ENCODE measurements at regions not wholly inside any gene's neighbourhood (a gene's known extent, or its start where the extent isn't known, plus 50 kb on each side); places are given as distances from the start of the nearest gene placed in this dataset.

DNA sequence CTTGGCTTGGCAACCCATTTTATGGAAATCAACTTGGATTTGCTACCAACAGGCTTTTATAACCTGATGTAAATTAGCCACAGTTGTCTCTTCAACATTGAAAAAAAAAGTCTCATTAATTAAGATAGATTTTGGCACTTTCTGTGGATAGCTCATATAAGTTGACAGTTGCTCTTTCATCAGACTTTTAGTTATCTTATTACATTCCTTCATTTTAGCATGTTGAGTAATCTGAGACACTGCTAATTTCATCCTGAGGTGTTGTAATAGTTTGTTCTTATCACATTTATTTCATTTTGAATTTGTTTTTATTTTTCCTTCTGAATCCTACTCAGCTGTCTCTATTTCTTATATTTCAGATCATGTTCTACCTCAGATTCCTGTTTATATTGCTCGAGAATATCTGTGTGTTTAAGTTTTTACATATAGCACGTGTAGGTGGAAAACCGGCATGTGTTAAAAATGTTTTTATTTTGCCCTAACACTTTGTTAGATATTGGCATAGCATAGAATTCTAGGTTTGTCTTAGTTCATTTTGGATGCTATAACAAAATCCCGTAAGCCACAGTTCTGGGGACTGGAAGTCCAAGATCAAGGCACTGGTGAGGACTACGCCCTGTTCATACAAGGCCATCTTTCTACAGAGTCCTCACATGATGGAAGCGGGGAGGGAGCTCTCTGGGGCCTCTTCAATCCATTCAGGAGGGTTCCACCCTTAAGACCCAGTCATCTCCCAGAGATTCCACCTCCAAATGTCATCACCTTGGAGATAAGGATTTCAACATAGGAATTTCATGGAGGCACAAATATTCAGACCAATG lies 239.4 kb downstream of the COL4A1 start:
- TF ChIP-seq POLR2A (IDR thresholded peaks at IDR 0.05): no peak
- TF ChIP-seq, protein P1, sequence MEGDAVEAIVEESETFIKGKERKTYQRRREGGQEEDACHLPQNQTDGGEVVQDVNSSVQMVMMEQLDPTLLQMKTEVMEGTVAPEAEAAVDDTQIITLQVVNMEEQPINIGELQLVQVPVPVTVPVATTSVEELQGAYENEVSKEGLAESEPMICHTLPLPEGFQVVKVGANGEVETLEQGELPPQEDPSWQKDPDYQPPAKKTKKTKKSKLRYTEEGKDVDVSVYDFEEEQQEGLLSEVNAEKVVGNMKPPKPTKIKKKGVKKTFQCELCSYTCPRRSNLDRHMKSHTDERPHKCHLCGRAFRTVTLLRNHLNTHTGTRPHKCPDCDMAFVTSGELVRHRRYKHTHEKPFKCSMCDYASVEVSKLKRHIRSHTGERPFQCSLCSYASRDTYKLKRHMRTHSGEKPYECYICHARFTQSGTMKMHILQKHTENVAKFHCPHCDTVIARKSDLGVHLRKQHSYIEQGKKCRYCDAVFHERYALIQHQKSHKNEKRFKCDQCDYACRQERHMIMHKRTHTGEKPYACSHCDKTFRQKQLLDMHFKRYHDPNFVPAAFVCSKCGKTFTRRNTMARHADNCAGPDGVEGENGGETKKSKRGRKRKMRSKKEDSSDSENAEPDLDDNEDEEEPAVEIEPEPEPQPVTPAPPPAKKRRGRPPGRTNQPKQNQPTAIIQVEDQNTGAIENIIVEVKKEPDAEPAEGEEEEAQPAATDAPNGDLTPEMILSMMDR (IDR thresholded peaks at IDR 0.05): no peak
- TF ChIP-seq POLR2AphosphoS5 (IDR thresholded peaks at IDR 0.05): no peak
